GM12872 (cell line): ENCODE measurements at regions not wholly inside any gene's neighbourhood (a gene's known extent, or its start where the extent isn't known, plus 50 kb on each side); places are given as distances from the start of the nearest gene placed in this dataset.

Experiments used
- TF ChIP-seq, protein P1 (sequence below): IDR thresholded peaks from 3 replicates; pipeline ENCODE4 v1.5.1; 2011; ENCODE audit warnings: low read depth, mild to moderate bottlenecking, low read length, moderate library complexity; ENCODE audit not compliant: insufficient read depth

DNA sequence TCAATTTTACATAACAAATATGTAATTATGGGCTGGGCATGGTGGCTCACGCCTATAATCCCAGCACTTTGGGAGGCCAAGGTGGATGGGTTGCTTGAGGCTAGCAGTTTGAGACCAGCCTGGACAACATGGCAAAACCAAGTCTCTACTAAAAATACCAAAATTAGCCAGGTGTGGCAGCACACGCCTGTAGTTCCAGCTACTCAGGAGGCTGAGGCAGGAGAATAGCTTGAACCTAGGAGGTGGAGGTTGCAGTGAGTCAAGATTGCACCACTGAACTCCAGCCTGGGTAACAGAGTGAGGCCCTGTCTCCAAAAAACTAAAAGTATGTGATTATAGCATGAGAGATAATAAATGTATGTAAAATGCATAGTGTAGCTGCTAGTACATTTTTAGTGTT is 229.0 kb downstream of the PPARGC1A start:
- TF ChIP-seq, protein P1, sequence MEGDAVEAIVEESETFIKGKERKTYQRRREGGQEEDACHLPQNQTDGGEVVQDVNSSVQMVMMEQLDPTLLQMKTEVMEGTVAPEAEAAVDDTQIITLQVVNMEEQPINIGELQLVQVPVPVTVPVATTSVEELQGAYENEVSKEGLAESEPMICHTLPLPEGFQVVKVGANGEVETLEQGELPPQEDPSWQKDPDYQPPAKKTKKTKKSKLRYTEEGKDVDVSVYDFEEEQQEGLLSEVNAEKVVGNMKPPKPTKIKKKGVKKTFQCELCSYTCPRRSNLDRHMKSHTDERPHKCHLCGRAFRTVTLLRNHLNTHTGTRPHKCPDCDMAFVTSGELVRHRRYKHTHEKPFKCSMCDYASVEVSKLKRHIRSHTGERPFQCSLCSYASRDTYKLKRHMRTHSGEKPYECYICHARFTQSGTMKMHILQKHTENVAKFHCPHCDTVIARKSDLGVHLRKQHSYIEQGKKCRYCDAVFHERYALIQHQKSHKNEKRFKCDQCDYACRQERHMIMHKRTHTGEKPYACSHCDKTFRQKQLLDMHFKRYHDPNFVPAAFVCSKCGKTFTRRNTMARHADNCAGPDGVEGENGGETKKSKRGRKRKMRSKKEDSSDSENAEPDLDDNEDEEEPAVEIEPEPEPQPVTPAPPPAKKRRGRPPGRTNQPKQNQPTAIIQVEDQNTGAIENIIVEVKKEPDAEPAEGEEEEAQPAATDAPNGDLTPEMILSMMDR, result no peak

DNA sequence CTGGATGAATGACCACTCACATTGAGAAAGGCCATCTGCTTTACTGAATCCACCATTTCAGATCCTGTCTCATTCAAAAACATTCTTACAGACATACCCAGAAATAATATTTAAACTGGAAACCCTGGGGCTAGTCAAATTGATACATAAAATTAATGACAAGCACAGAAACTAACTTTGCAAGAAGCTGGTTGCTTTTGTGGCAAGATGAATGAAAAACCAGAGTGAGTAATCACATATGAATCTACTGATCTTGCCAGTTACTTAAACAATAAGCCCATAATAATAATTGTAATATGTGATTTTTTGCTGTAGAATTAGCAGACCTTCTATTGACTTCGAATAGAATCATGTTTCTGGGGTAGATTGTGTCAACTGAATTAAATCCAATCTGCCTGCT is 235.1 kb downstream of the PPARGC1A start:
- TF ChIP-seq, protein P1, result no peak

DNA sequence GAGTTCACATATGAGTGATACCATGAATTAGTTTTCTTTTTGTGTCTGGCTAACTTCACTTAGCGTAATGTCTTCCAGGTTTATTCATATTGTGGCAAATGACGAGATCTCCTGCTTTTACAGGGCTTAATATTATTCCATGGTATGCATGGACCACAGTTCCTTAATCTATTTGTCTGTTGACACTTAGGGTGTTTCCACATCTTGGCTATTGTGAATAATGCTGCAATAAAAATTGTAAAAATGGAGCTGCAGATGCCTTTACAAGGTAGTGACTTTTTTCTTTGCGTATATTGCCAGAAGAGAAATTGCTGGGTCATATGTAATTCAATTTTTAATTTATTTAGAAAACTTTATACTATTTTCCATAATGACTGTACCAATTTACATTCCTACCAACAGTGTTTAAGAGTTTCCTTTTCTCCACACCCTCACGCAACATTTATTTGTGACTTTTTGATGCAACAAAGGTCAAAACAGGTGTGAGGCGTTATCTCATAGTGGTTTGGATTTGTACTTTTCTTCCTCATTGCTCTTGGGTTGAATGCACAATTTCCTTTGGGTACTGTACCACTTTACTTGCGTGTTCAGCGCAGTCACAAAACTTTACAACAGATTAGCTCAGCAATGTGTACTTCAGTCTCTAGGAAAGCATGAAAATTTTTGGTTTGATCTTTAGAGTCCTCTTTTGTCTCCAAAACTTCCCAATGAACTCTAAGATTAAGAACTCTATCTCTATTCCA is 240.8 kb downstream of the PPARGC1A start:
- TF ChIP-seq, protein P1, result no peak

DNA sequence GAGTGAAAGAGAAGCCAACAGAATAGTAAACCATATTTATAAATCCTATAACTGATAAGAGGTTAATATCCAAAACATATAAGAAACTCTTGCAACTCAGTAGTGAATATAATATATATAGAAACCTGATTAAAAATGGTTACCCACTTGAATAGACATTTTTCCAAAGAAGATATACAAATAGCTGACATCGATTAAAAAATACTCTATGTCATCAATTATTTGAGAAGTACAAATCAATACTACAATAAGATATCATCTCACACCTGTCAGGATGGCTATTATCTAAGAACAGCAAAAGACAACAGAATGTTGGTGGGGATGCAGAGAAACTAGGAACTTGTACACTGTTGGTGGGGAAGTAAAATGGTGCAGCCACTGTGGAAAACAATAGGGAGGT is 254.4 kb downstream of the PPARGC1A start:
- TF ChIP-seq, protein P1, result no peak

DNA sequence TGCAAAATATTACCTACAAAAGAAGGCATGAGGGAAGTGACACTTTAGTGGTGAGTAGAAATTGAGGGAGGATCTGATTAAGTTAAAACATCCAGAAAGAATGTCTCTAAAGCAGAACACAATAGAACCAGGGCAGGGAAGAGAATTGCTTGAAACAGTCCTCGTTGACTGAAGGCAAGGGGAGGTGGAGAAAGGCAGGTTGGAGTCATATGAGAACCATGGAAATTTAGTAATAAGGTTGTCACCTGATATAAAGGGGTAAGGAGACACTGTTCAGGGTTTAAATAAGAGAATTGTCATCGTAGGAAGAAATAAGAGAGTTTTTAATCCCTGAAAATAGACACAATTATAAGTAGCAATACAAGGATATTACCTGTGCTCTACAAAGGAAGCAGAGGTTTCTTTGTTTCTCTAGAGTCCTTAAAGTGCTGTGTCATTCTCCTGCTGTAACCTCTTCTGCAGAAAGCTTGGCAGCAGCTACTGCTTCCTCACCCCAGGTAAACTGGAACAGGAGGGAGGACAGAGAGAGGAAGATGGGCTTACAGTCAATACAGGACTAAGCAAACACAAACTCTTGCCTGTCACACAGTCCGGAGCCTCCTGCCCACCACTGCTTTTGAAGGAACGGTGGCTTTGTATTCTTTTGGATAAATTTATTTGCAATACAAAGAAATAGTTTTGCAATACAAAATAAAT is 258.4 kb downstream of the PPARGC1A start:
- TF ChIP-seq, protein P1, result no peak

DNA sequence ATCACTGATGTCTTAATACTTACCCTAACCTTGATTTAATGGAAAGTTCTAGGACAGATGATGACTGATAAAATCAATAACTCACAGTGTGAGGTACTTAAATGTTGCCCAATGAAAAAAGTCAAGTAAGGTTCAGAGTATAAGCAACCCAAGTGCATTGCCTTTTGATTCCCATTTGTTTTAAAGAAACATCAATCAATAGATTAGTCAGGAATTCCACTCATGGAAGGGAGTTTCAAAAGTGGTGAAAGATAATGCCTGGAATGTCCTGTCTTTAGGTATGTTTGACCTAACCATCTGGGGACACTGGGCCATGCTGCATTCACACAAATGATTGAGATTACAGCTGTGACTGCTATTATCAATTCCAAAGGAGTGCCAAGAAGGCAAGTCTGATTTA is 259.7 kb downstream of the PPARGC1A start:
- TF ChIP-seq, protein P1, result no peak

DNA sequence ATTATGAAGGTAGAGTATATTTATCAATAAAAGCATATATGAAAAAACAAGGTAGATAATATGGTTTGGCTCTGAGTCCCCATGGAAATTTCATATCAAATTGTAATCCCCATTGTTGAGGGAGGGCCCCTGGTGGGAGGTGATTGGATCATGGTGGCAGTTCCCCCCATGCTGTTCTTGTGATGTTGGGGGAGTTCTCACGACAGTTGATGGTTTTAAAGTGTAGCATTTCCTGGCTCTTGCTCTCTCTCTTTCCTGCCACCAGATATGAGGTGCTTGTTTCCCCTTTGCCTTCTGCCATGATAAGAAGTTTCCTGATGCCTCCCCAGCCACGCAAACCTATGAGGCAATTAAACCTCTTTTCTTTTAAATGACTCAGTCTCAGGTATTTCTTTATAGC is 260.4 kb downstream of the PPARGC1A start:
- TF ChIP-seq, protein P1, result no peak
